ENCODE measurements at regions not wholly inside any gene's neighbourhood (a gene's known extent, or its start where the extent isn't known, plus 50 kb on each side); places are given as distances from the start of the nearest gene placed in this dataset.

GRCh38 chr3:124043023-124043422 is 51.1 kb upstream of the ROPN1 start:
- no peak for TF ChIP-seq CTCF (conservative IDR thresholded peaks at IDR 0.05)
- no peak overlapping the region for H3K27ac Mint-ChIP-seq
- peaks cover 3% of the 10 kb centered on the region for H3K36me3 Mint-ChIP-seq
- H3K27me3 Mint-ChIP-seq, result no peaks in the 10 kb centered on the region
- no peaks in the 10 kb centered on the region for H3K4me1 Mint-ChIP-seq (ENCODE audit: unreplicated experiment)
- no peak for DNase-seq (ENCODE audit: extremely low spot score, unreplicated experiment)
- no peak overlapping the region for H3K4me3 Mint-ChIP-seq
- no peaks in the 10 kb centered on the region for H3K9me3 Mint-ChIP-seq

GRCh38 chr3:124044956-124045355 is 53.0 kb upstream of the ROPN1 start:
- Mint-ChIP-seq H3K36me3 (peaks cover 3% of the 10 kb centered on the region), H3K27me3 (no peaks in the 10 kb centered on the region)

GRCh38 chr3:124048967-124049798 is 57.3 kb upstream of the ROPN1 start:
- H3K4me1 Mint-ChIP-seq (ENCODE audit: unreplicated experiment), result peaks cover 11% of the 10 kb centered on the region
- TF ChIP-seq CTCF (conservative IDR thresholded peaks at IDR 0.05), result no peak
- no peak overlapping the region for H3K27ac Mint-ChIP-seq
- H3K4me3 Mint-ChIP-seq, result no peak overlapping the region
- no peak for DNase-seq (ENCODE audit: extremely low spot score, unreplicated experiment)
- H3K27me3 Mint-ChIP-seq, result no peaks in the 10 kb centered on the region
- H3K9me3 Mint-ChIP-seq, result peaks cover 5% of the 10 kb centered on the region
- H3K36me3 Mint-ChIP-seq, result peaks cover 12% of the 10 kb centered on the region

More at GRCh38 chr3:124044956-124045355, 53.0 kb upstream of the ROPN1 start:
- DNase-seq (ENCODE audit: extremely low spot score, unreplicated experiment), result no peak
- Mint-ChIP-seq H3K4me1 (ENCODE audit: unreplicated experiment) (no peaks in the 10 kb centered on the region), H3K4me3 (no peak overlapping the region), H3K27ac (no peak overlapping the region), H3K9me3 (no peaks in the 10 kb centered on the region)
- no peak for TF ChIP-seq CTCF (conservative IDR thresholded peaks at IDR 0.05)

GRCh38 chr3:124051636-124052035 is 59.7 kb upstream of the ROPN1 start:
- Mint-ChIP-seq H3K27me3 (no peaks in the 10 kb centered on the region), H3K36me3 (peaks cover 12% of the 10 kb centered on the region), H3K9me3 (peaks cover 5% of the 10 kb centered on the region), H3K4me1 (ENCODE audit: unreplicated experiment) (peaks cover 29% of the 10 kb centered on the region), H3K4me3 (no peak overlapping the region), H3K27ac (no peak overlapping the region)
- no peak for DNase-seq (ENCODE audit: extremely low spot score, unreplicated experiment)
- TF ChIP-seq CTCF (conservative IDR thresholded peaks at IDR 0.05), result no peak

GRCh38 chr3:124053871-124054270 is 61.9 kb upstream of the ROPN1 start:
- no peak overlapping the region for H3K4me3 Mint-ChIP-seq
- H3K27ac Mint-ChIP-seq, result no peak overlapping the region
- peaks cover 9% of the 10 kb centered on the region for H3K9me3 Mint-ChIP-seq
- H3K4me1 Mint-ChIP-seq (ENCODE audit: unreplicated experiment), result peaks cover 34% of the 10 kb centered on the region
- no peaks in the 10 kb centered on the region for H3K27me3 Mint-ChIP-seq
- no peak for DNase-seq (ENCODE audit: extremely low spot score, unreplicated experiment)
- peaks cover 14% of the 10 kb centered on the region for H3K36me3 Mint-ChIP-seq
- no peak for TF ChIP-seq CTCF (conservative IDR thresholded peaks at IDR 0.05)
